ENCODE measurements at regions not wholly inside any gene's neighbourhood (a gene's known extent, or its start where the extent isn't known, plus 50 kb on each side); places are given as distances from the start of the nearest gene placed in this dataset.

DNA sequence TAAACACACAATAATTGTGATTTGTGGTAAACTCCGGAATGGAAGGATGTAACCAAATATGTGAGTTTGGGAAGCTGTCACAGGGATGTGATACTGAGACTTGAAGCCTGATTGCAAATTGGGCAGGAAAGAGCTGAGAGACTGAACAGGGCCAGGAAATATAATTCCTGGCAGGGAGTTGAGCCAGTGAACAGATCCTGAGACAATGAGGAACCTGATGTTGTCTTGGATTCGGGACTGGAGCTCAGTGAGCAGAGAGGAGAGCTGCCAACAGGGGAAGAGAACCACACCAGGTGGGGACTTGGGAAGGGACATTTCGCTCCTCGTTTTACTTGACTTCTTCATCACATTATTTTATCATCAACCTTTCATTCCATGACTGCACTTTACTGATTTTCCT, 386.0 kb downstream of the TLL1 start:
- DNase-seq: no peak

GRCh38 chr4:166274136-166274761, 401.2 kb downstream of the TLL1 start:
- no peak for DNase-seq

DNA sequence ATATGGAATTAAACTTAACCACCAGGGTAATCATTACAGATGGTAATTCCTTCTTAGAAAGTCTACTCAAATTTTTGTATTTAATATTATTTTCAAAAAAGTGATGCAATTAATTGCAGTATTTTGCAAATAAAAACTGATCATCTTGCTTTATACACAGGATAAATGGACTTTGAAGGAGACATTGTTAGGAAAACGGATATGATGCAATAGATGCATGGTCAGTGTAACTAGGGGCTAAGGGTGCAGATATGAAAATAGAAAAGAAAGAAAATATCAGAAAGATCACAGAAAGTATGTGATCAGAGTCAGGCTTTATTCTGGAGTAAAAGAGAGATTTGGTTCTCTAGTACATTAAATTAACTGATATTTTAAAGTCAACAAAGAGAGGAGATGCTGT, 401.7 kb downstream of the TLL1 start:
- DNase-seq: no peak

DNA sequence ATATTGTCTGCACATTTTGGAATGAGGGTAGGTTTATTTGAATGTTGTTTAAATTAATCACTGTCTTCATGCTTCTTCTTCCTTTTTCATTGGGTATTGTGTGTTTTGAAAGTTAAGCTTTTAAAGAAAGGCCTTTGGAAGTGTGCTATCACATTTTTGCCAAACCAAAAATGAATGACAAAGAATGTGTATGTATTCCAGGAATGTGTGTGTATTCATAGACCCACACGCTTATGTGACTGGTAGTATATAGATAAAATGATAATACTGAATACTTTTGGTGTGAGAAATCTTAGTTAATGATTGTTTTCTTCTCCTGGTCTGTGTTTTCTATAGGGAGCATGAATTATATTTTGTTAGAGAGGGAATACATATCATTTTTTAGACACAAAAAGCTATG, 404.4 kb downstream of the TLL1 start:
- DNase-seq: no peak

GRCh38 chr4:166277853-166278252, 404.8 kb downstream of the TLL1 start:
- no peak for DNase-seq

DNA sequence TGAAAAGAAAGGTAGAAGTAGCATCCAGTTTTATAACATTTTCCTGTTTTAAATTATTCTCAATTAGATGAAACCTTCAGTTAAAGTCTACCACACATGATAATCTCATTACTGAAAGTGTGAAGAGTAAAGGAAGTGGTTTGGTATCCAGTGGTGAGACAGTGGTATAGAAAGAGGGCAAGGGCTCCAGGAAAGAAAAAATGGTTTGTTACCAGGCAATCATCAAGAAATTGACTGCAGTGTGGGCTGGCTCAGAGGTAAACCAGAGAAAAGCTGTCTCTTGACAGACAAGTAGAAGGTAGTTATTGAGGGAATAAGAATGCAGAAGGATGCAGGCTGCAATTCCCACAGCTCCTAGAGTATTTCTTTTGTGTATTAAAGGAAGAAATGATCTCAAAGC, 406.2 kb downstream of the TLL1 start:
- no peak for DNase-seq

GRCh38 chr4:166280642-166281041, 407.6 kb downstream of the TLL1 start:
- no peak for DNase-seq

GRCh38 chr4:166282081-166282770, 409.2 kb downstream of the TLL1 start:
- no peak for DNase-seq

- DNase-seq: no peak
Measured at GRCh38 chr4:166284221-166284620, 411.2 kb downstream of the TLL1 start.

DNA sequence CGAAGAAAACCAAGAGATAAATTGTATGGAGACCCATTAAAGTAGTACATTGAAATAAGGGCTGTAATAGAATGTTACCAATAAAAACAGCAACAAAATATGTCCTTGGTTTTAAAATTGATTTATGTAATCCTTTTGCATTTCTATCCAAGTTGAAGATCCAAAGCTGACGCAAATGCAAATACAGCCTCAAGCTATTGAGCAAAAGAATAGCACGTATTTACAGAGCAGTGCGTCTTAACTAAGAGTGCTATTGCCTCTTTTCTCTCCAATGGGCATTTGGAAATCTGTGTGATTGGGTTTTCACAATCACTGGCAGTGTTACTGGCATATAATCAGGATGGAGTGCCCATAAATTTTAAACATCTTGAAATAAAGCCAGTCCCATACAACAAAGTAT, 417.4 kb downstream of the TLL1 start:
- DNase-seq: no peak

GRCh38 chr4:166293556-166293955, 420.5 kb downstream of the TLL1 start:
- no peak for DNase-seq

GRCh38 chr4:166301266-166301665, 428.2 kb downstream of the TLL1 start:
- no peak for DNase-seq

- DNase-seq: no peak
Measured at GRCh38 chr4:166308647-166309046, 435.6 kb downstream of the TLL1 start.

DNA sequence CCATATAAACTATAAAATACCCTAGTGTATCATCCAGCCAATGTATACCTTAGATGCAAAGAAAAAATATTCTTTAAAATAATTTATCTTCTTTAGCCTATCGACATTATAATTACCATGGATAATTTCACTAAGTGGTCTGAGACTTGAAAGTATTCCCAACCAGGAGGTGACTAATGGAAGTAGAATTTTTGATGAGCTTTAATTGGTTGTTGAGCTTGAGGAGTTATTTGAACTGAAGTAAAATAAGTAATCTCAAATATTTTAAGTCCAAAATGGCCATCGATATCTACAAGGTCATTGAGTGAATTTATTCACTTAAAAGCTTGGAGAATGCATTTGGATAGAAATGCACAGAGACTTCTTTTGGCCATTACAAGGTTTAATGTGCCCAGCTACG, 436.2 kb downstream of the TLL1 start:
- no peak for DNase-seq

- DNase-seq: no peak
Measured at GRCh38 chr4:166311169-166311568, 438.1 kb downstream of the TLL1 start.

GRCh38 chr4:166312166-166312565, 439.1 kb downstream of the TLL1 start:
- no peak for DNase-seq

GRCh38 chr4:166314902-166315301, 441.9 kb downstream of the TLL1 start:
- DNase-seq: no peak

DNA sequence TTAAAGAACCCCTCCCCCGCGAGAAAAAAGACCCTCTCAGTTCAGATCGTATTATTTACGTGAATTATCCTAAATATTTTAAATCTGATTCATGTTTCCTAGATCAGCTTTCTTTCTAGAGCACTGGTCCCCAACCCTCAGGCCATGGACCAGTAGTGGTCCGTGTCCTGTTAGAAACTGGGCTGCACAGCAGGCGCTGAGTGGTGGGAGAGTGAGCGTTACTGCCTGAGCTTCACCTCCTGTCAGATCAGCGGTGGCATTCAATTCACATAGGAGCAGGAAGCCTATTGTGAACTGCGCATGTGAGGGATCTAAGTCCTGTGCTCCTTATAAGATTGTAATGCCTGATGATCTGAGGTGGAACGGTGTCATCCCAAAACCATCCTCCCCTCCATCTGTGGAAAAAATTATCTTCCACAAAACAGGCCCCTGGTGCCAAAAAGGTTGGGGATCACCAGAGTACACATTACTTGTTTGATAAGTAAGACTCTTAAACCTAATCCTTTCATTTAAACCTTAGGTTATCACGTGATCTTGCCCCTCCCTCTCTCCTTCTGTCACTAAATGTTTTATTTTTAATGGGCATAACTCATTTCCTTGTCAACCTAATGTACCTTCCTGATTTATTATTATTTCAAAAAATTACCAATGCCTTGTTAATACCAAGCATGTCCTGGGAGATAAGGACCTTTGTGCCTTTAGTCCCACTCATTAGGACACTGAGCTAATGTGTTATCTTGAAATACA, 442.9 kb downstream of the TLL1 start:
- DNase-seq: no peak

- DNase-seq: no peak
Measured at GRCh38 chr4:166318810-166319525, 445.9 kb downstream of the TLL1 start.

- DNase-seq: no peak
Measured at GRCh38 chr4:166323250-166323649, 450.2 kb downstream of the TLL1 start.

GRCh38 chr4:166324321-166324720, 451.3 kb downstream of the TLL1 start:
- DNase-seq: no peak
